HepG2 (cell line): ENCODE measurements at regions not wholly inside any gene's neighbourhood (a gene's known extent, or its start where the extent isn't known, plus 50 kb on each side); places are given as distances from the start of the nearest gene placed in this dataset.

Source experiments
- CTCF ChIP-seq: sonication (generic); formaldehyde crosslinking; IDR thresholded peaks from 2 replicates; pipeline ENCODE4 v1.5.0; 2020; ENCODE audit warnings: mild to moderate bottlenecking, missing genetic modification reagents, moderate library complexity
- EZH2 ChIP-seq: conservative IDR thresholded peaks from 2 replicates; pipeline ENCODE4 v1.6.1; 2012; ENCODE audit warnings: mild to moderate bottlenecking, low read depth, low read length, moderate library complexity
- FOXP4 ChIP-seq: sonication (generic); formaldehyde crosslinking; IDR thresholded peaks from 2 replicates; pipeline ENCODE4 v1.4.0; 2020; ENCODE audit warnings: missing genetic modification reagents
- JUNB ChIP-seq: sonication (generic); formaldehyde crosslinking; IDR thresholded peaks from 2 replicates; pipeline ENCODE4 v1.8.0; 2022; ENCODE audit warnings: missing genetic modification reagents, mild to moderate bottlenecking, borderline replicate concordance
- MAFK ChIP-seq, 2 experiments: IDR thresholded peaks in 1 of 2; conservative IDR thresholded peaks in 1 of 2; 2 replicates each; pipeline ENCODE4 v1.6.1; 2011; ENCODE audit warnings: improper control_type of control experiment in 2 of 2, low read length in 2 of 2
- SMC3 ChIP-seq: IDR thresholded peaks from 2 replicates; pipeline ENCODE4 v1.6.1; 2011; ENCODE audit warnings: low read length, improper control_type of control experiment
- SP4 ChIP-seq: sonication (generic); formaldehyde crosslinking; IDR thresholded peaks from 2 replicates; pipeline ENCODE4 v1.8.1; 2023; ENCODE audit warnings: mild to moderate bottlenecking, missing genetic modification reagents
- TF ChIP-seq, protein P1 (sequence below): sonication (generic); formaldehyde crosslinking; IDR thresholded peaks from 2 replicates; pipeline ENCODE4 v1.4.0; 2020; ENCODE audit warnings: missing genetic modification reagents, borderline replicate concordance

DNA sequence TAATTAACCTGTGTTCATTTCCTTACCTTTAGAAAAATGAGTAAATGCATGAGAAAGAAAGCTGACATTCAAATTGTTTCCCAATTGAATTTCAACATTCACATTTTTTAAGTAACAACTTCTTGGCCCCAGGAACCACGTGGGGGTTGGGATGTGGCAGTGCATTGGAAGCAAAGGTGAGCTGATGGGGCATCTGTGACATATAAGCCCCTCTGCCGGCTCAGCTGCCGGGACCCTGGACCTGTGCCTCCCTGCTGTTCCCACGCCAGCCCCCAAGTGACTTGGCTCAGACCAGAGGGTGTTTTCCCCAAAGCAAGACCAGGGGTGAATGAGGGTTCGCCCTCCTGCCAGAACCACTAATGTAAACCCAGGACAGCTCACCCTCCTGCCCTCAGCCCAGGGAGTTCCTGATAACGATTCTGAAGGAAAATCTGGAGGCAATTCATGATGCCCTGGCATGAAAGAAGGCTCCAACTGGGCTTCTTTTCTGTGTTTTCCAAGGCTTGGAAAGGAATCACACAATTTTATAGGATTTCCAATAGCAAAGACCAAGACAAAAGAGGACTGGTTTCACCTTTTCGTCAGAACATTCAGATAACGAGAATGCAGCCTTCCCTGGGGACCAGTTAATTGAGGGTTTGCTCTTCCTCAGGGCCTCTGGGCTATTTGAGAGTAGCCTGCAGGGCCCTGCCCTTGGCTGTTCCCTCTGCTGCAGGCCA lies 193.2 kb upstream of the TWIST2 start:
- TF ChIP-seq SP4, result no peak
- TF ChIP-seq EZH2, result no peak
- no peak for TF ChIP-seq FOXP4 (CRISPR knock-in tag)
- TF ChIP-seq MAFK (conservative IDR thresholded peaks at IDR 0.05 in 1 of 2, IDR thresholded peaks at IDR 0.05 in 1 of 2; ENCODE audit: low read length in 2 of 2), result no peak
- TF ChIP-seq SMC3, result no peak
- TF ChIP-seq JUNB (CRISPR knock-in tag), result no peak
- TF ChIP-seq, protein P1, sequence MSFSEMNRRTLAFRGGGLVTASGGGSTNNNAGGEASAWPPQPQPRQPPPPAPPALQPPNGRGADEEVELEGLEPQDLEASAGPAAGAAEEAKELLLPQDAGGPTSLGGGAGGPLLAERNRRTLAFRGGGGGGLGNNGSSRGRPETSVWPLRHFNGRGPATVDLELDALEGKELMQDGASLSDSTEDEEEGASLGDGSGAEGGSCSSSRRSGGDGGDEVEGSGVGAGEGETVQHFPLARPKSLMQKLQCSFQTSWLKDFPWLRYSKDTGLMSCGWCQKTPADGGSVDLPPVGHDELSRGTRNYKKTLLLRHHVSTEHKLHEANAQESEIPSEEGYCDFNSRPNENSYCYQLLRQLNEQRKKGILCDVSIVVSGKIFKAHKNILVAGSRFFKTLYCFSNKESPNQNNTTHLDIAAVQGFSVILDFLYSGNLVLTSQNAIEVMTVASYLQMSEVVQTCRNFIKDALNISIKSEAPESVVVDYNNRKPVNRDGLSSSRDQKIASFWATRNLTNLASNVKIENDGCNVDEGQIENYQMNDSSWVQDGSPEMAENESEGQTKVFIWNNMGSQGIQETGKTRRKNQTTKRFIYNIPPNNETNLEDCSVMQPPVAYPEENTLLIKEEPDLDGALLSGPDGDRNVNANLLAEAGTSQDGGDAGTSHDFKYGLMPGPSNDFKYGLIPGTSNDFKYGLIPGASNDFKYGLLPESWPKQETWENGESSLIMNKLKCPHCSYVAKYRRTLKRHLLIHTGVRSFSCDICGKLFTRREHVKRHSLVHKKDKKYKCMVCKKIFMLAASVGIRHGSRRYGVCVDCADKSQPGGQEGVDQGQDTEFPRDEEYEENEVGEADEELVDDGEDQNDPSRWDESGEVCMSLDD, result no peak
- TF ChIP-seq CTCF, result no peak
